T-helper 2 cell treated with Interferon-gamma antibody and Interleukin-4, amounts not matched to agents 100 ng/mL and 5 ng/mL, for 36 hours (primary cell): ENCODE measurements at regions not wholly inside any gene's neighbourhood (a gene's known extent, or its start where the extent isn't known, plus 50 kb on each side); places are given as distances from the start of the nearest gene placed in this dataset.
"Not testable (repeated sequence)": the region's sequence is repeated elsewhere in the genome, so short reads cannot be mapped to it uniquely, and the experiment has no call there.

ENCODE experiments used
- intact Hi-C: fragments of 100-400 bp; cut with micrococcal nuclease; formaldehyde crosslinking; loops from one replicate; pipeline ENCODE4 v1.15.1; 2023

DNA sequence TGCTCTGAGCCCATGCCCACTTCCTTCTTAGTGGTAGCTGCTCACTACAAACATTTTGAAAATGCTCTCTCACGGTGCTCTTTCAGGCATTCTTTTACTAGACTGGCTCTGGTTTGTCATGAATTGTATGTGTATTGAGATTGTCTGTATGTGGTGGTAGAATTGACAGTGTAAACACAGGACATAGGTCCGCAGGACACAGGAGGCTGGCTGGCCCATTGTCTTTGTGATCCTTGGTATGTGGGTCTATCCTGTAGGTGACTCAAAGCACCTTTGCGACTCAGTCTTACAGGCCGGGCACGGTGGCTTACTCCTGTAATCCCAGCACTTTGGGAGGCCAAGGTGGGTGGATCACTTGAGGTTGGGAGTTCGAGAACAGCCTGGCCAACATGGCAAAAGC is 250.9 kb downstream of the C12orf75 start:
- intact Hi-C loops, result no loop called here

DNA sequence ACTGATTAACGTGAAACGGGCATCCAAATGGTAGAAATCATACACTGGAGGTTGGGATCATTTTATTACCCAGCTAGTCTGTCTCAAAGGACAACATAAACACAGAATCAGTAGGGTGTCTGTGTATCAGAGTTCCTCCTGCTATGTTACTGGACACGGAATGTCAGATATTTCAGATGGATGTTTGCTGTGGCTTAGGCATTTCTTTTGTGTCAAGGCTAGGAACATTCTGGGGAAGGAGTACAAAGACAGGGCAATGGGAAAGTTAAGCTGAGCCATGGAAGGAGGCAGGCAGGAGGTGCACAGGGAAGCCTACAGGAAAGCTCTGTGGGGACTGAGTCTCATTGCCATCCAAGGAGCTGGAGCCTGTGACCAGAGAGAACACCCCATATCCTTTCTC is 254.6 kb downstream of the C12orf75 start:
- intact Hi-C loops, result no loop called here

DNA sequence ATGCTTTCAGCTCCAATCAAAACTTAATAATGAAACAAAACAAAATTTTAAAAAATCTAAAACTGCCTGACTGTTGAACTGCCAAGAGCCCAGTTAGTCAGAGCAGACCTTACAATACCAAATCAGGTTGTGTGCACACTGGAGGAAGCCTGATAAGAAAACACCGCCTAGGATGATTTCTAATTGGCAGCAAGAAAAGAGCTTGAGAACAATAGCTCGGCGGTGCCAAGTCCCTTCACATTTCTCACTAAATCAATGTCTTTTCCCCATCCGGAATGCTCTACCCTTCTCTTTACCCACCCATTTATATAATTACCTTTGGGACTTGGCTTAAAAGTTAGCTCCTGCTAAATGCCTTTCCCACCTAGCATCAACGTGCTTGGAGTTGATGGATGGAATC is 256.7 kb downstream of the C12orf75 start:
- intact Hi-C loops, result no loop called here

DNA sequence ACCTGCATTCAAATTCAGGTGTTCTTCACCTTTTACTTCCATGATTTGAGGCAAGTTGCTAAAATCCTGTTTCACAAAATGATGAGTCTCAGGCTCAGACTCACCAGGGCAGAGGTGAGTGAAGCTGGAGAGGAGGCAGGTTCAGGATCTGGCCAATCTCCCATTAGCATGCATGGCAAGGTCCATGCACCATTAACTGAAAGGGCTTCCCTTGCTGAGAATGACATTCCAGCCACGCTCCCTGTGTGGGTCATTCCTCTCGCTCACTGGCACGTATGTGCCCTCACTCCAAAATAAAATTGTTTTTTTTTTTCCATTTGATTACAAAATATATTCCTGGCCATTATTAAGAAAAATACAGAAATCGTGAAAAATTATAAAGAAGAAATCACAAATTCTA is 257.6 kb downstream of the C12orf75 start:
- intact Hi-C loops, result no loop called here

DNA sequence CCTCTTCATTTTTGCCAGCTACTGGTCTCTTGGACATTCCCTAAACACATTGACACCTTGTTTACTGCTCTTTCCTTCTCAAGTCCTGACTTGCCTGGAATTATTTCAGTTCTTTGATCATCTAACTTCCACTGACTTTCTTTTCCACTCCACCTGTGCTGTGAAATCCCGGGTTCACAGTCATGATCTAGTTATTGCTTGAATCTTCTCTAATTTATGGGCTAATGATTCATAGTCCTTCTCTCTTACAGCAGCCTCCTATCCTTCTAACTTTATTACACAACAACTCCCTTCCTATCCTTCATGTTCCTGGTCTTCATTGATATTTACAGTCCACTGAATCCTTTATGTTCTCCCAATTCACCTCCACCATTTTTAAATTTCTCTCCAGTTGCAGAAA is 260.1 kb downstream of the C12orf75 start:
- intact Hi-C loops, result no loop called here

DNA sequence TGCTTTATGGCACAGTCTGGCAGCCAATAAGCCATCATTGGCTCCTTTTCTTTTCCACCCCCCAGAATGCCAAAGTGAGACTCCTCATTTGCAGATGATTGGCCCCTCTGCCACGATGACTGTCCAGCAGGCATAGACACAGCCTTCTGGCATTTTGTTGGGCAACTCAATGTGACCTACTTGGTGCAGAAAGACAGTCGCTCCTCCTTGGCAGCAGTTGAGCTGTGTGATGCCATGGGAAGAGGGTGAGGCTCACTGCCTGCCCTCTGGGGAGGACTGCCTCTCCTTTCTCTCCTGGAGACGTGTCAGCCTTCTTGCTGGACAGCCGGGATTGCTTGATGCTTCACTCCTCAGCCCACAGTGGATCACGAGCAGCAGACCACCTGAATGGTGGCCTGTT is 264.9 kb downstream of the C12orf75 start:
- intact Hi-C loops, result no loop called here

DNA sequence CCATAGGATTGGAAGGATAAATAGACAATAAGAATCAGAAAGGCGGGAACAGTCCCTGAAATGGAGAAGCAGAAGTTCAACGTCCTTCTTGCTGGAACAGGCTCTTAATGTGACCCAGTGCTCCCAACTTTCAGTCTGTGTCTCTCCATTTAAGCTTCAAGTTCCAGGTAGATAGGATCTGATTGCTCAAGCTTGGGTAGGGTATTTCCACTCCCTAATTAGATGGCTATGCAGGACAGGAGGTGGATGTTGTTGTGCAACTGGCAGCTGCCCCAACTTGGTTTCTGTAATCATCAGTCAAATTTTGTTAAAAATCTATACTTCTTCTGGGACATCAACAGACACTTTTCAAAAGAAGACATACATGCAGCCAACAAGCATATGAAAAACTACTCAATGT is 266.2 kb downstream of the C12orf75 start:
- intact Hi-C loops, result no loop called here

DNA sequence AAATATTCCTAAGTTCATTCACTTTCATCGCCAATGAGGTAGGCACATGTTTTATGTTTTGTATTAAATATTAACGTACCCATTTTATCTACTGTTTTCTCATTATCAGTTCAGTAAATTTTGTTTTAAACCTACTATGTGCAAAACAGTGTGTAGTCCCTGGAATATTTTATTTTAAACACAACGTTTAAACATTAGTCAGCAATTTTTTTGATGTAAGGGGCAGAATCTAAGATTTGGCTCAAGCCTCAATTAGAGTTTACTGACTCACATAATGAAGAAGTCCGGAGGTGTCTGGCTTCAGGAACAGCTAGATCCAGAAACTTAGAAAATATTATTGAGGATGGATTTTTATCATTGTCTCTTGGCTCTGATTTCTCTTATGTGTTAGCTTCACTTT is 267.5 kb downstream of the C12orf75 start:
- intact Hi-C loops, result no loop called here

DNA sequence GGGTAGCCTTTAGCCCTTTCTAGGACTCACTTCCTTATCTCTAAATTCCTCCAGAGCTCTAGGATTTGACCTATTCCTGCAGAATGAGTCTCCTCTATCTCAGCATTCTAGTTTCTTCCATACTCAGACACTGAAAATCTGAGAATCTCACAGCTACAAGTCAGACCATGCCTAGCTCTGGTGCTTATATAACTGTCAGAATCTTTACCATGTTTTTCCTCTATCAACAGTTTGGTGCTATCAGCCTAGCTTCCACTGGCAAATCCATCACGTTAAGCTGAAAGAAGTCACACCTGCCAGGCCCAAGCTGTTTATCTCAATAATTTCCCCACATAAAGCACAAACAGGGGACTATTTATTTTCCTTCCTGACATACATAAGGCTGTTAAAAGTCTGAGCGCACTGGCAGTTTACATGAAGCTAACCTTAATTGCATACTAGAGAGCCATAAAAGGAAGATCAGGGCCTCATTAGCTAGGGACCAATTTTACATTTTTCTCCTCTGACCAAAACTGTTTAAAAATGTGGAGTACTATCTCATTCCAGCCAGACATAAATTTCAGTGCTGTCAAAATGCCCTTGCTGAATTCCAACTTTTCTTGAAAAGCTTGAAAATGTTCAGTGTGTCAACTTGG is 270.5 kb downstream of the C12orf75 start:
- intact Hi-C loops, result no loop called here

DNA sequence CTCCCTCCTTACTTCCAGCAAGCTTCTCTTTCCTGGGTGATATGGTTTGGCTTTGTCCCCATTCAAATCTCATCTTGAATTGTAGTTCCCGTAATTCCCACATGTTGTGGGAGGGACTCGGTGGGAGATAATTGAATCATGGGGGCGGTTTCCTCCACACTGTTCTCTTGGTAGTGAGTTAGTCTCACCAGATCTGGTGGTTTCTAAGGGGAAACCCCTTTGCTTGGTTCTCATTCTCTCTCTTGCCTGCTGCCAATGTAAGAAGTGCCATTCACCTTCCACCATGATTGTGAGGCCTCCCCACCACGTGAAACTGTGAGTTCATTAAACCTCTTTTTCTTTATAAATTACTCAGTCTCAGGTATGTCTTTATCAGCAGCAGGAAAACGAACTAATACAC is 271.8 kb downstream of the C12orf75 start:
- intact Hi-C loops, result not testable (repeated sequence)

DNA sequence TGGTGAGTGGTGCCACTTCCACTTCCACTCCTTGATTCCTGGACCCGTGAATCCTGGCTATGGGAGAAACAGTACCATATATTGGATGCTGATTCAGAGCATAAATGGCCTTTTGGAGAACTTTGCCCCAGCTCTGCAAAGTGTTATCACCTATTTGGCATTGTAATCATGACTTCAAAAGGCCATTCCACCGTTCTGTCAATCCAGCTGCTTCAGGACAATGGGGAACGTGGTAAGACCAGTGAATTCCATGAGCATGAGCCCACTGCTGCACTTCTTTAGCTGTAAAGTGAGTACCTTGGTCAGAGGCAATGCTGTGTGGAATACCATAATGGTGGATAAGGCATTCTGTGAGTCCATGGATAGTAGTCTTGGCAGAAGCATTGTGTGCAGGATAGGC is 273.8 kb downstream of the C12orf75 start:
- intact Hi-C loops, result not testable (repeated sequence)

DNA sequence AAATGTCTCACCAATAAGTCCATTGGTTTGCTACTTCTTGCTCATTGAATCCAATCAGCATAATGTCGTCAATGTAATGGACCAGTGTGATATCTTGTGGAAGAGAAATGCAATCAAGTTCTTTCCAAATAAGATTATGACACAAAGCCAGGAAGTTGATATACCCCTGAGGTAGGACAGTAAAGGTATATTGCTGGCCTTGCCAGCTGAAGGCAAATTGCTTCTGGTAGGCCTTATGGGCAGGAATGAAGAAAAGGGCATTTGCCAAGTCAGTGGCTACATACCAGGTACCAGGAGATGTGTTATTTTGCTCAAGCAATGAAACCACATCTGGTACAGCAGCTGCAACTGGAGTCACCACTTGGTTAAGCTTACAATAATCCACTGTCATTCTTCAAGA is 276.1 kb downstream of the C12orf75 start:
- intact Hi-C loops, result not testable (repeated sequence)

DNA sequence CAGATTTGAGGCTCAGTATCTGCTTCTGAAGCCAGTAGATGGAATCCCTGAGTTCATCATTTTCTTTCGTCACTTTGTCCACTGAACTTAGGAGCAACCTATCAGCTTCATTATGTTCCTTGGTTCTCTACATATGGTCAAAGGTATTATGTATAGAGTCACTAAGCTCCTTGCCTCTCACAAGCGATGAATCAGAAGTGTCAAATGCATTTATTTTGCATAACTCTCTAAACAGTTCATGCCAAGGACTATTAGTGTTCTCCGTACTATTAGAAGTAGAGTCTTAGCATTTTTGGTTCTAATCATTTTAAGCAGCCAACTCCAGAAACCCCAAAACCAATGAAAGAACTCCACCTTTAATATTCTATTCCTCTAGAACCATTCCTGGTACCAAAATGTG is 278.5 kb downstream of the C12orf75 start:
- intact Hi-C loops, result not testable (repeated sequence)

DNA sequence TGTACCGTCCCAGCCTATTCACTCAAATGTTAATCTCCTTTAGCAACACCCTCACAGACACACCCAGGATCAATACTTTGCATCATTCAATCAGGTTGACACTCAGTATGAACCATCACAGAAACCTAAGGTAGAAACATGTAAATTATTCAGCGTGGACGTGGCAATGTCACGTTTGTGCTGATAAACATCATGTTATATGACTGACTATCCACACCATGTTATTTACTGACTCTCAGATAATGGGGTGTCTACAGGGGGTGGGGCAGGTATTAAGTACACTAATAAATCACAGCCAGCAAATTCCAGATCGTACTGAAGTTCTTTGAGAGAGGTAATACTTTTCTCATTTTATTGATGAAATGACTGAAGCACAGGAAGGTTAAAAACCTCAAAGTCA is 280.0 kb downstream of the C12orf75 start:
- intact Hi-C loops, result no loop called here

DNA sequence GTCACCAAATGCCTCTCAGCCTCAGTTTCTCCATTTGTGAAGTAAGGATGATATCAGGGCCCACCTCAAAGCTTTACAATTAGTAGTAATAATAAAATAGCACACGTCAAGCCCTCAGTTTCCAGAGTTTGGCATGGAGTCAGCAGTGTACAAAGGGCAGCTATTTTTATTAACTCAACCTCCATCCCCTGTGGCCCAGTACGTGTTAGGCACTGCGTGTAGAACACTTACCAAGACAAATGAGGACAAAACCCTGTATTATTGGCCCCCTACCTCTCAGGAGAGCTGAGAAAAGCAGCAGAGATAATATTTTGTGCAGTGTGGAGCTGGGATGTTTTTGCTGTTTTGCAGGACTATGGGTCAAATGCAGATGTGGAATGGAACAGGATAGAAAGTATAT is 280.8 kb downstream of the C12orf75 start:
- intact Hi-C loops, result no loop called here

DNA sequence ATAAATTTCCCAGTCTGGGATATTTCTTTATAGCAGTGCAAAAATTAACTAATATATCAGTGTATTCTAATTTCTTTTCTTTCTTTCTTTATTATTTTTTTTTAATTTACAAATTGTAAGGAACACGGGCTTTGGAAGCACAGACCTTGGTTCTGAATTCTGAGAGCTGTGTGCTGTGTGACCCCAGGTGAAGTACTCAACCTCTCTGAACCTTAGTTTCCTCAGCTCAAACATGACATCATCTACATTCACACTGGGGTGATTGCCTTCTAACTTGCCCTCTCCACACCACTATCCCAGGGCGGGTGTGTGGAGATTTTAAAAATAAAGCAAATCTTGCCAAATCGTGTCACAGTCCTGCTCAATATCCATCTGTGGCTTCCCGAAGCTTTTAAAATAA is 282.8 kb downstream of the C12orf75 start:
- intact Hi-C loops, result no loop called here

DNA sequence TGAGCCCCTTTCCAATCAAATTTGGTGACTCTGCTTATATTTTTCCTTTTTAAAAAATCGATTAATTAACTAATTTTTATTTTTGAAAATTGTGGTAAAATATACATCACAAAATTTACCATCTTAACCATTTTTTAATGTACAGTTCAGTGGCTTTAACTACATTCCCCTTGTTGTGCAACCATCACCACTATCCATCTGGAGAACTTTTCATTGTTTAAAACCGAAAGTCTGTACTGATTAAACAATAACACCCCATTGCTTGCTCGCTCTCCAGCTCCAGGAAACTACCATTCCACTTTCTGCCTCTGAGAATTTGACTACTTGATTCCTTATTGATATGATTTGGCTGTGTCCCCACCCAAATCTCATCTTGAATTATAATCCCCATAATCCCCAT is 283.4 kb downstream of the C12orf75 start:
- intact Hi-C loops, result no loop called here

DNA sequence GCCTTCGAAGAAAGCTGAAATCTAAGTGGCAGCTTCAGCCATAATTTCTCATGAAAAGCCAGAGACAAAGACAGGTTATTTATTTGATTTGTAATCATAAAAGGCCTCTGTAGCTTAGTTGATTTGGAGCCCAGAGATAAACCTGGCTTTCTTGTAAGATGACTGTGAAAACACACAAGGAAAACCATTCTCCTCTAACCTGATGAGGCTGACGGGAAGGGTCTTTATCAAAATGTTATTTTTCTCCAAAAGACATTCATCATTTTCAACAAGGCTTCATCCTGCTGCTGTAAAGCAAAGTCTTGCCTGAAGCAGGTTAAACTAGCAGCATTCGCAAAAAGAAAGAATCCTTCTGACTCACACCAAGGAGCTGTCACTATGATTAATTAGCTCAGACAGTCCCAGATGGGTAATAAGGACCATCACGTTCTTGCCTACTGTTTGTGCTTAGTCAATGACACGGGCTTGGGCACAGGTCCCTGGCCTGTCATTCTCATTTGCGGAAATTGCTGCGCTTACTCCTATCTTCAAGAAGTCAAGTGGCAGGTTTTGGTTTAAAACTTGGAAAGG is 286.6 kb downstream of the C12orf75 start:
- intact Hi-C loops, result no loop called here

DNA sequence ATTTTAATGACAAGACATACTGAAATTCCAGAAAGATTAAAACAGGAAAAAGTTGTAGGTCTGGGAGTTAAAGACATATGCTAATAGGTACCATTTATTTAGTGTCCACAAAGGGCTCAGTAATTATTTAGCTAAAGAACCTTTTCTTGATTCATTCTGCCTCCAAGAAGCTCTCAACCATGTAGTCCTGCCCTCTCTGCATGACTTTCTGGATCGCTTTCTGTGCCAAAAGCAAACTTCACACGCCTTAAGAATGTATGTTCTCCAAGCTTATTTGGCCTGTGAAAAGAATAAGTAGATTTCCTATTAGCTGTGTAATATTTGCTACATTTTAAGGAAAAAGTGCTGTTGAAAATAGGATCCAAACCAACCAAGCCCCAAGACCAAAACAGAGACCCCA is 291.7 kb downstream of the C12orf75 start:
- intact Hi-C loops, result no loop called here

DNA sequence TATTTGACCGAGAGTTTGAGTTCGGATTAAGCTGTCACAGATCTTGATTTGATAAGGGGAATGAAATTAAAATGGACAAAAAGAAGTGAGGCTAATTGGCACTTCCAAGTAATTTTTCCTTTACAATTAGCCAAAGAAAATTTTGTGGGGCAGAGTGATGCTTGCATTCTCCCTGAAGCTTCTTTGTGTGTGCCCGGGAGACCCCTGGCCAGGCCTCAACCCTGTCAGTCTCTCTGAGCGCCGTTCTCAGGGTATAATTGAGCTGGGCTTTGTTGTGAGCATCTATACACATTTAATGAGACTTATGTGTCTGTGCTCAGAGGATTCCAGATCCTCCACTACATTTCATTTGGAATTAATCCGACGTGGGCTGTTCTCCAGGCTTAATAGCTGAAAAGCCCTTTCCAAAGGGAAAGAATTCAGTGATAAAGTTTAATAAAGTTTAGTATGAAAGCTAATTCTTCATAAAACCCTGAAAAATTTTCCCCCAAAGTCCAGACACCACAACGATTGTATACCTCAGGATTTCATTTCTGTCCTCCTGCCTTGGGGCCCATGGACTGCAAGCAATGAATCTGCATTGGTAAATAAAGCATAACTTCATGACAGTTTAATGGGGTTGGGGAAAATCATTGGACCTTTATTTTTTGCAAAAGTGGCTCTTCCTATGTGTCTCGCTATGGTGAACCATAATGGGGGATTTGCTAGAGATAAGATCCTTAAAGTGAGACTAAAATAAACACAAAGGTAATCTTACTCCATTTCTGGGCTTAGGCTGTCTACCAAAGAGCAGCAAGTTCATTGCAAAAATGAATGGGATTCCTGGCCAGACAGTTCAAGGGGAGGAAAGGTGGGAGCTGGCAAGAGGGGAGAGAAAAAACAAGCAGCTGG is 292.6 kb downstream of the C12orf75 start:
- intact Hi-C loops, result no loop called here

DNA sequence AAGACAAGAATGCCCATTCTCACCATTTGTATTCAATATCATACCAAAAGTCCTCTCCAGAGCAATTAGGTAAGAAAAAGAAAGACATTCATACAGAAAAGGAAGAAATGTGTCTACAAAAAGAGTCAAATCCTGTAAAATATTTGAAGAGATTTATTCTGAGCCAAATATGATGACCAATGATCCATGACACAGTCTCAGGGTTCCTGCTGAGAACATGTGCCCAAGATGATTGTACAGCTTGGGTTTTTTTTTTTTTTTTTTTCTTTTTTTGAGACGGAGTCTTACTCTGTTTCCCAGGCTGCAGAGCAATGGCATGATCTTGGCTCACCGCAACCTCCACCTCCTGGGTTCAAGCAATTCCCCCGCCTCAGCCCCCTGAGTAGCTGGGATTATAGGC is 296.2 kb downstream of the C12orf75 start:
- intact Hi-C loops, result no loop called here

DNA sequence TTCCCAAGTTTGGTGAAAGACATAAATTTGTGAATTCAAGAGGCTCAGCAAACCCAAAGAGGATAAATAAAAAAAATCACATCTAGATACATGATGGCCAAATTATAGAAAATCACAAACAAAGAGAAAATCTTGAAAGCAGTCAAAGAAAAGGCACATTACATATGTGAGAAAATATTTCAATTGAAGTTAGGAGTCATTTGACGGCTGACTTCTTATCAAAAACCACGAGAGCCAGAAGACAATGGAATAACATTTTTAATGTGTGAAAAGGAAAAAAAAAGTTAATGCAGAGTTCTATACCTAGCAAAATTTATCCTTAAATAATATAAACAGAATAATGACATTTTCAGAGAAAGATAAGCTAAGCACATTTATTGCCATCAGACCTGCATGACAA is 307.0 kb downstream of the C12orf75 start:
- intact Hi-C loops, result no loop called here

DNA sequence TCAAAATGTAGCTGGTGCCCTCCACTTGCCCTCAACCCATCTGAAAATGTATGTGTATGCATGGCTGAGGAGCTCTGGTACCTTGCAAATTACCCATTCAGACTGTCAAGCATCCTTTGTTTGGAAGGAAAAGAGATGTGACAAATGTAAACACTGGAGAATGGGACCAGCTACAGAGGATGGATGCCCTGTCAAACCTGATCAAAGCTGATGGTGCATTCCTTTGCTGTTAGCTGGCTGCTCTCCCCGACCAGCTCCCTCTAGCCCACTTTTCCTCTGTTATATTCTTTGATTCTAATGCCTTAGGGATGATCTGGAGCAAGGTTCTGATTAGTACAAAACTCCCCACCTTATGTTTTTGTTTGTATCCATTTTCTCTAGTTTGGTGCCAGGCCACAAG is 310.3 kb downstream of the C12orf75 start:
- intact Hi-C loops, result no loop called here
